Endothelial cell of umbilical vein (primary cell): ENCODE measurements at regions not wholly inside any gene's neighbourhood (a gene's known extent, or its start where the extent isn't known, plus 50 kb on each side); places are given as distances from the start of the nearest gene placed in this dataset.

Experiments
- BruUV-seq: library from RNA; stranded (reverse); fragments of 400-500 nt; replicated peaks from 2 replicates; lab custom pipeline; 2021; lab: Mats Ljungman, UMichigan
- CTCF ChIA-PET: fragments of 300-600, 350-600 bp; sonication (Branson Sonifier 250); formaldehyde crosslinking; loops from one replicate; lab custom pipeline; 2021; ENCODE audit warnings: antibody characterized with exemption, inconsistent platforms; lab: Charles Lee
- POLR2A ChIA-PET: fragments of 300-600, 350-600 bp; sonication (Branson Sonifier 250); formaldehyde crosslinking; loops from one replicate; lab custom pipeline; 2021; ENCODE audit warnings: antibody characterized with exemption, inconsistent platforms; lab: Charles Lee
- DNase-seq: peaks from one replicate; pipeline ENCODE4 v3.0.0-alpha.2; 2011; ENCODE audit warnings: low read depth, low spot score
- FAIRE-seq: peaks from 2 replicates; lab custom pipeline; 2011; peaks lifted over from hg19 to GRCh38; lab: Jason Lieb, UNC
- H2AFZ ChIP-seq: 2 replicates; pipeline ENCODE4 v1.6.0; 2012; ENCODE audit warnings: low read depth, low read length, control low read depth, inconsistent platforms
- H3K27ac ChIP-seq: 2 replicates; pipeline ENCODE4 v1.5.1; 2011; ENCODE audit warnings: low read depth, mild to moderate bottlenecking, control low read depth, low read length, moderate library complexity; ENCODE audit not compliant: insufficient read depth
- H3K27me3 ChIP-seq, 2 experiments: 2 replicates each; pipeline versions ENCODE4 v1.6.0 to v1.6.1; 2011; ENCODE audit warnings: low read length in 2 of 2, mixed read lengths in 1 of 2; ENCODE audit not compliant: control insufficient read depth in 2 of 2, insufficient read depth in 2 of 2
- H3K36me3 ChIP-seq, 2 experiments: 2 replicates in 1 of 2; 3 replicates in 1 of 2; pipeline ENCODE4 v1.5.1; 2011; ENCODE audit warnings: low read length in 2 of 2, mild to moderate bottlenecking in 1 of 2, moderate library complexity in 1 of 2; ENCODE audit not compliant: control insufficient read depth in 2 of 2, insufficient read depth in 2 of 2; ENCODE audit errors: extremely low read depth in 1 of 2
- H3K4me1 ChIP-seq: 3 replicates; pipeline ENCODE4 v1.5.1; 2011; ENCODE audit warnings: mild to moderate bottlenecking, low read length; ENCODE audit not compliant: control insufficient read depth, insufficient read depth; ENCODE audit errors: extremely low read depth
- H3K4me2 ChIP-seq: 2 replicates; pipeline ENCODE4 v1.6.1; 2011; ENCODE audit warnings: low read length, control low read depth, mixed read lengths; ENCODE audit not compliant: insufficient read depth
- H3K4me3 ChIP-seq, 3 experiments: fragments of 200-600 bp in 1 of 3; sonication (generic), shearing (Covaris generic) in 1 of 3; replicated peaks in 1 of 3; 2 replicates each; pipeline ENCODE4 v1.5.1; 2011 to 2016; ENCODE audit warnings: control low read depth in 3 of 3, low read length in 3 of 3, mild to moderate bottlenecking in 2 of 3, inconsistent platforms in 1 of 3, low read depth in 1 of 3, moderate library complexity in 1 of 3; ENCODE audit not compliant: insufficient read depth in 1 of 3
- H3K79me2 ChIP-seq: 2 replicates; pipeline ENCODE4 v1.6.0; 2012; ENCODE audit warnings: low read length, inconsistent platforms; ENCODE audit not compliant: control insufficient read depth, insufficient read depth
- H3K9ac ChIP-seq: replicated peaks from 2 replicates; pipeline ENCODE3; 2011; ENCODE audit warnings: low read length, control low read depth; ENCODE audit not compliant: insufficient read depth; ENCODE audit errors: extremely low read depth
- H3K9me1 ChIP-seq: replicated peaks from 3 replicates; pipeline ENCODE4 v1.6.0; 2011; ENCODE audit warnings: mild to moderate bottlenecking, low read length; ENCODE audit not compliant: control insufficient read depth, insufficient read depth; ENCODE audit errors: extremely low read depth
- H3K9me3 ChIP-seq: replicated peaks from 2 replicates; pipeline ENCODE4 v1.5.1; 2012; ENCODE audit warnings: low read length, inconsistent platforms; ENCODE audit not compliant: control insufficient read depth, insufficient read depth
- H4K20me1 ChIP-seq: replicated peaks from 2 replicates; pipeline ENCODE3; 2011; ENCODE audit warnings: mild to moderate bottlenecking, low read length; ENCODE audit not compliant: control insufficient read depth, insufficient read depth; ENCODE audit errors: extremely low read depth
- CTCF ChIP-seq, 2 donors: IDR thresholded peaks; 1 replicate in 1 of 2; 2 replicates in 1 of 2; pipeline ENCODE4 v1.5.1; 2011; ENCODE audit warnings: low read length in 2 of 2, mild to moderate bottlenecking in 2 of 2, moderate library complexity in 2 of 2, control low read depth in 1 of 2, inconsistent platforms in 1 of 2, low read depth in 1 of 2; ENCODE audit not compliant: insufficient read depth in 1 of 2; ENCODE audit errors: extremely low read depth in 1 of 2
- EZH2 ChIP-seq: IDR thresholded peaks from 2 replicates; pipeline ENCODE4 v1.6.1; 2012; ENCODE audit warnings: borderline replicate concordance, low read depth, mild to moderate bottlenecking, moderate library complexity, low read length, inconsistent platforms; ENCODE audit not compliant: severe bottlenecking
- FOS ChIP-seq: IDR thresholded peaks from 2 replicates; pipeline ENCODE4 v1.6.1; 2011; ENCODE audit warnings: mild to moderate bottlenecking, low read length, moderate library complexity, borderline replicate concordance; ENCODE audit not compliant: insufficient read depth
- GATA2 ChIP-seq: IDR thresholded peaks from 2 replicates; pipeline ENCODE4 v1.7.0; 2011; ENCODE audit warnings: low read depth, mild to moderate bottlenecking, moderate library complexity, mixed read lengths, low read length; ENCODE audit not compliant: insufficient read length, insufficient read depth
- JUN ChIP-seq: IDR thresholded peaks from 2 replicates; pipeline ENCODE4 v1.6.1; 2011; ENCODE audit warnings: borderline replicate concordance, low read depth; ENCODE audit not compliant: insufficient read length, insufficient read depth
- MAX ChIP-seq: IDR thresholded peaks from 2 replicates; pipeline ENCODE4 v1.6.1; 2011; ENCODE audit not compliant: insufficient read depth, insufficient read length
- MYC ChIP-seq: IDR thresholded peaks from one replicate; pipeline ENCODE4 v1.6.1; 2011; ENCODE audit warnings: mild to moderate bottlenecking, low read depth, low read length
- POLR2A ChIP-seq: IDR thresholded peaks from 2 replicates; pipeline ENCODE4 v1.6.1; 2012; ENCODE audit warnings: low read depth, mild to moderate bottlenecking, control low read depth, low read length
- POLR2AphosphoS5 ChIP-seq: IDR thresholded peaks from 2 replicates; pipeline ENCODE4 v1.6.1; 2012; ENCODE audit warnings: low read depth, mild to moderate bottlenecking, control low read depth, low read length, moderate library complexity; ENCODE audit not compliant: insufficient read depth
- dilution Hi-C: fragments of 300-500 bp; cut with MboI; formaldehyde crosslinking; loops from one replicate; pipeline ENCODE4 v1.15.0; 2019; ENCODE audit warnings: low sequenced_read_pairs; ENCODE audit not compliant: extremely low pct_ligation_motif_present
- intact Hi-C: fragments of 100-400 bp; cut with micrococcal nuclease; formaldehyde crosslinking; loops from one replicate; pipeline ENCODE4 v1.10.0; 2022

GRCh38 chr20:6906871-6907270, 139.4 kb downstream of the BMP2 start:
- H3K27ac ChIP-seq: no peak overlapping the region
- no peak overlapping the region for H2AFZ ChIP-seq
- dilution Hi-C loops (no loop called here), intact Hi-C loops (no loop called here)
- no peaks in the 10 kb centered on the region for H3K27me3 ChIP-seq
- H3K9me1 ChIP-seq: no peaks in the 10 kb centered on the region
- FAIRE-seq (no peak), DNase-seq (no peak)
- H4K20me1 ChIP-seq: no peaks in the 10 kb centered on the region
- no peaks in the 10 kb centered on the region for H3K4me1 ChIP-seq
- no peaks in the 10 kb centered on the region for H3K79me2 ChIP-seq
- H3K36me3 ChIP-seq: no peaks in the 10 kb centered on the region
- no peaks in the 10 kb centered on the region for H3K9me3 ChIP-seq
- TF ChIP-seq FOS: no peak
- no peak for TF ChIP-seq MAX
- TF ChIP-seq MYC: no peak
- TF ChIP-seq POLR2AphosphoS5: no peak
- TF ChIP-seq GATA2: no peak
- TF ChIP-seq POLR2A: no peak
- TF ChIP-seq EZH2: no peak
- TF ChIP-seq CTCF (IDR thresholded peaks at IDR 0.05; ENCODE audit: extremely low read depth in 1 of 2, insufficient read depth in 1 of 2, low read depth in 1 of 2, low read length in 2 of 2): no peak
- no peak for TF ChIP-seq JUN
- H3K9ac ChIP-seq: no peak overlapping the region
- BruUV-seq: no TSS peak
- ChIA-PET POLR2A (no interaction called here), CTCF (interaction anchor here (0.8 to 1.3 kb wide), 2 partner anchors 15 to 41 kb away, joined by 4 read pairs; no protein-coding TSS in a partner anchor)
- H3K4me2 ChIP-seq: no peak overlapping the region
- no peak overlapping the region for H3K4me3 ChIP-seq
